HEK293 (cell line): ENCODE measurements at regions not wholly inside any gene's neighbourhood (a gene's known extent, or its start where the extent isn't known, plus 50 kb on each side); places are given as distances from the start of the nearest gene placed in this dataset.

ENCODE experiments used
- CTCF ChIA-PET: fragments of 350-600 bp; formaldehyde crosslinking; extraction: SDS; loops from one replicate; lab custom pipeline; 2021; ENCODE audit warnings: antibody characterized with exemption; lab: Yijun Ruan, JAX
- POLR2A ChIA-PET: fragments of 300-600 bp; formaldehyde crosslinking; extraction: SDS; loops from one replicate; lab custom pipeline; 2020; ENCODE audit warnings: antibody characterized with exemption, inconsistent platforms; lab: Yijun Ruan, JAX
- H3K27ac ChIP-seq: fragments of 200-500 bp; sonication (Bioruptor generic); 2 replicates; pipeline ENCODE4 v1.5.1; 2014; ENCODE audit warnings: low read depth, low read length, control low read depth, inconsistent platforms; ENCODE audit errors: extremely low read depth
- H3K36me3 ChIP-seq, 2 experiments: fragments of 200-500 bp in 1 of 2; sonication (Bioruptor generic) in 1 of 2; 1 replicate in 1 of 2; 2 replicates in 1 of 2; pipeline ENCODE4 v1.5.1; 2014 to 2017; ENCODE audit warnings: inconsistent platforms in 2 of 2, low read length in 2 of 2; ENCODE audit not compliant: control insufficient read depth in 2 of 2, insufficient read depth in 1 of 2
- H3K4me1 ChIP-seq: fragments of 200-500 bp; sonication (Bioruptor generic); 2 replicates; pipeline ENCODE4 v1.5.1; 2014; ENCODE audit warnings: mild to moderate bottlenecking, low read length, inconsistent platforms; ENCODE audit not compliant: control insufficient read depth, insufficient read depth
- H3K4me3 ChIP-seq: 2 replicates; pipeline ENCODE4 v1.5.1; 2011; ENCODE audit warnings: low read depth, mild to moderate bottlenecking, control low read depth, low read length, moderate library complexity
- H3K9me3 ChIP-seq: fragments of 200-500 bp; sonication (Bioruptor generic); 2 replicates; pipeline ENCODE4 v1.5.1; 2014; ENCODE audit warnings: low read depth, low read length, inconsistent platforms; ENCODE audit not compliant: control insufficient read depth, insufficient read depth
- FEZF1 ChIP-seq: fragments of 450-650 bp; formaldehyde crosslinking; IDR thresholded peaks from 2 replicates; pipeline ENCODE4 v1.5.1; 2016; ENCODE audit warnings: missing biosample characterization, missing genetic modification characterization
- GFI1B ChIP-seq: fragments of 450-650 bp; formaldehyde crosslinking; IDR thresholded peaks from 2 replicates; pipeline ENCODE4 v1.5.1; 2016; ENCODE audit warnings: missing biosample characterization, missing genetic modification characterization
- REPIN1 ChIP-seq: fragments of 450-650 bp; formaldehyde crosslinking; IDR thresholded peaks from 2 replicates; pipeline ENCODE4 v1.5.1; 2017; ENCODE audit warnings: missing biosample characterization, missing genetic modification characterization, low read depth
- SETDB1 ChIP-seq: IDR thresholded peaks from one replicate; pipeline ENCODE4 v1.6.1; 2017; ENCODE audit warnings: mild to moderate bottlenecking, low read length, moderate library complexity, mixed read lengths; ENCODE audit not compliant: insufficient read length
- ZFP37 ChIP-seq: fragments of 450-650 bp; formaldehyde crosslinking; IDR thresholded peaks from 2 replicates; pipeline ENCODE4 v1.5.1; 2016; ENCODE audit warnings: missing biosample characterization, missing genetic modification characterization
- ZNF184 ChIP-seq: fragments of 450-650 bp; IDR thresholded peaks from 2 replicates; pipeline ENCODE4 v1.5.1; 2018; ENCODE audit warnings: missing biosample characterization, mild to moderate bottlenecking, missing genetic modification characterization
- ZNF19 ChIP-seq: fragments of 450-650 bp; formaldehyde crosslinking; IDR thresholded peaks from 2 replicates; pipeline ENCODE4; 2016; ENCODE audit warnings: missing biosample characterization, missing genetic modification characterization, low read depth
- ZNF24 ChIP-seq: fragments of 450-650 bp; formaldehyde crosslinking; IDR thresholded peaks from 2 replicates; pipeline ENCODE4 v1.5.1; 2016; ENCODE audit warnings: missing biosample characterization, missing genetic modification characterization
- ZNF335 ChIP-seq: fragments of 450-650 bp; formaldehyde crosslinking; conservative IDR thresholded peaks from 2 replicates; pipeline ENCODE4 v1.5.1; 2016; ENCODE audit warnings: missing biosample characterization, missing genetic modification characterization
- ZNF394 ChIP-seq: fragments of 450-650 bp; formaldehyde crosslinking; IDR thresholded peaks from 2 replicates; pipeline ENCODE4 v1.5.1; 2016; ENCODE audit warnings: missing biosample characterization, missing genetic modification characterization, mild to moderate bottlenecking, moderate library complexity, borderline replicate concordance
- ZNF416 ChIP-seq: fragments of 450-650 bp; formaldehyde crosslinking; IDR thresholded peaks from 2 replicates; pipeline ENCODE4 v1.5.1; 2016; ENCODE audit warnings: missing biosample characterization, missing genetic modification characterization
- ZNF48 ChIP-seq: fragments of 450-650 bp; formaldehyde crosslinking; IDR thresholded peaks from 2 replicates; pipeline ENCODE4 v1.5.1; 2016; ENCODE audit warnings: missing biosample characterization, missing genetic modification characterization
- ZNF529 ChIP-seq: fragments of 450-650 bp; formaldehyde crosslinking; IDR thresholded peaks from 2 replicates; pipeline ENCODE4 v1.5.1; 2017; ENCODE audit warnings: missing genetic modification characterization, missing biosample characterization; ENCODE audit not compliant: insufficient replicate concordance
- ZNF530 ChIP-seq: fragments of 450-650 bp; formaldehyde crosslinking; IDR thresholded peaks from 2 replicates; pipeline ENCODE4 v1.5.1; 2016; ENCODE audit warnings: low read depth, missing biosample characterization, missing genetic modification characterization
- ZNF549 ChIP-seq: fragments of 450-650 bp; IDR thresholded peaks from 2 replicates; pipeline ENCODE4 v1.5.1; 2018; ENCODE audit warnings: missing biosample characterization, missing genetic modification characterization, mild to moderate bottlenecking, inconsistent platforms, moderate library complexity
- ZNF560 ChIP-seq: fragments of 450-650 bp; formaldehyde crosslinking; IDR thresholded peaks from 2 replicates; pipeline ENCODE4 v1.5.1; 2017; ENCODE audit warnings: missing biosample characterization, missing genetic modification characterization, borderline replicate concordance
- ZNF660 ChIP-seq: fragments of 450-650 bp; IDR thresholded peaks from 2 replicates; pipeline ENCODE4 v1.5.1; 2018; ENCODE audit warnings: missing biosample characterization, mild to moderate bottlenecking, missing genetic modification characterization
- TF ChIP-seq, protein P1 (sequence below): fragments of 450-650 bp; formaldehyde crosslinking; IDR thresholded peaks from 2 replicates; pipeline ENCODE4 v1.5.1; 2017; ENCODE audit warnings: missing biosample characterization, missing genetic modification characterization
- TF ChIP-seq, protein P2 (sequence below): sonication (generic); formaldehyde crosslinking; IDR thresholded peaks from 2 replicates; pipeline ENCODE4 v1.8.1; 2022; ENCODE audit warnings: mild to moderate bottlenecking, moderate library complexity, missing genetic modification reagents
- TF ChIP-seq, protein P3 (sequence below): fragments of 450-650 bp; formaldehyde crosslinking; IDR thresholded peaks from 2 replicates; pipeline ENCODE4 v1.5.1; 2016; ENCODE audit warnings: missing biosample characterization, missing genetic modification characterization, low read depth
- TF ChIP-seq, protein P4 (sequence below): fragments of 450-650 bp; formaldehyde crosslinking; IDR thresholded peaks from 2 replicates; pipeline ENCODE4 v1.5.1; 2016; ENCODE audit warnings: missing biosample characterization, missing genetic modification characterization
- TF ChIP-seq, protein P5 (sequence below): fragments of 450-650 bp; formaldehyde crosslinking; IDR thresholded peaks from 2 replicates; pipeline ENCODE4 v1.5.1; 2016; ENCODE audit warnings: missing biosample characterization, missing genetic modification characterization, borderline replicate concordance
- TF ChIP-seq, protein P6 (sequence below): fragments of 450-650 bp; formaldehyde crosslinking; IDR thresholded peaks from 2 replicates; pipeline ENCODE4 v1.5.1; 2016; ENCODE audit warnings: missing biosample characterization, missing genetic modification characterization

DNA sequence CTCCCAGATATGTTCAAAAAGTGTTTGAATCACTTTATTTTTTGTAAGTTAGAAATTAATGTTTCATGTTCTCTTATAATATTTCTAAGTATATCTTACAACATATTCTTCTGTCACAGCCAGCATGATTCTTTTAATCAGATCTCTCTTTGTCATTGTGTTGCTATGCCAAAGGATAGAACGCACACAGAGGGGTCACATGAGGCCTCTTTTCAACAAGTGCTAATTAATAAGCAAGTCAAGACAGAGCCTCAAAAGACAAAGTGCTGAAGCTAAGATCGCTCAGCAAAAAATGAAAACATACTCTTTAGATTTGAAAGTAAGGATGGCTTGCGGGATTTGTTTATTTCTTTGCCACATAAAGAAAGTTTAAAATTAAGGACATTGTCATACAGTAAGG, 508.8 kb upstream of the PTCHD4 start (continued):
- TF ChIP-seq, protein P1, sequence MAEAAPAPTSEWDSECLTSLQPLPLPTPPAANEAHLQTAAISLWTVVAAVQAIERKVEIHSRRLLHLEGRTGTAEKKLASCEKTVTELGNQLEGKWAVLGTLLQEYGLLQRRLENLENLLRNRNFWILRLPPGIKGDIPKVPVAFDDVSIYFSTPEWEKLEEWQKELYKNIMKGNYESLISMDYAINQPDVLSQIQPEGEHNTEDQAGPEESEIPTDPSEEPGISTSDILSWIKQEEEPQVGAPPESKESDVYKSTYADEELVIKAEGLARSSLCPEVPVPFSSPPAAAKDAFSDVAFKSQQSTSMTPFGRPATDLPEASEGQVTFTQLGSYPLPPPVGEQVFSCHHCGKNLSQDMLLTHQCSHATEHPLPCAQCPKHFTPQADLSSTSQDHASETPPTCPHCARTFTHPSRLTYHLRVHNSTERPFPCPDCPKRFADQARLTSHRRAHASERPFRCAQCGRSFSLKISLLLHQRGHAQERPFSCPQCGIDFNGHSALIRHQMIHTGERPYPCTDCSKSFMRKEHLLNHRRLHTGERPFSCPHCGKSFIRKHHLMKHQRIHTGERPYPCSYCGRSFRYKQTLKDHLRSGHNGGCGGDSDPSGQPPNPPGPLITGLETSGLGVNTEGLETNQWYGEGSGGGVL, result no peak
- TF ChIP-seq, all 188 proteins: peak for 0

DNA sequence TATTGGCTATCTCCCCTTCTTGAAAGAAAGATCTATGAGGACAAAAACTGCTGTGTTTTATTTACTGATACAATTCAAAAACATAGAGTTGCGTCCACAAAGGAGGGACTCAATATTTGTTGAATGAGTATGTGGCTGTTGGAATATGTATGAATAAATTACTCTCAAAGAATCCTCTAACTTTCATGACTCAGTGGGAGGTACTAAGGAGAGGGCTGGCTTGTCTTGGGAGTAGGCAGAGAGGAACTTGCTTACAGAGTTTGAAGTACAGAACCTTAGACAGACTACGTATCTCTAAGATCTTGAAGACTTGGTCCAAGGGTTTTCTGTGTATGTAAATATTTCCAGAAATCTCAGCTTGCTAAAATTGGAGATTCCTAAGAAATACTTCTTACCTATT, 504.0 kb upstream of the PTCHD4 start:
- ChIA-PET CTCF (no interaction called here), POLR2A (no interaction called here)
- H3K27ac ChIP-seq, result no peak overlapping the region
- TF ChIP-seq, protein P2, sequence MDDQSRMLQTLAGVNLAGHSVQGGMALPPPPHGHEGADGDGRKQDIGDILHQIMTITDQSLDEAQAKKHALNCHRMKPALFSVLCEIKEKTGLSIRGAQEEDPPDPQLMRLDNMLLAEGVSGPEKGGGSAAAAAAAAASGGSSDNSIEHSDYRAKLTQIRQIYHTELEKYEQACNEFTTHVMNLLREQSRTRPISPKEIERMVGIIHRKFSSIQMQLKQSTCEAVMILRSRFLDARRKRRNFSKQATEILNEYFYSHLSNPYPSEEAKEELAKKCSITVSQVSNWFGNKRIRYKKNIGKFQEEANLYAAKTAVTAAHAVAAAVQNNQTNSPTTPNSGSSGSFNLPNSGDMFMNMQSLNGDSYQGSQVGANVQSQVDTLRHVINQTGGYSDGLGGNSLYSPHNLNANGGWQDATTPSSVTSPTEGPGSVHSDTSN (CRISPR knock-in tag), result no peak
- TF ChIP-seq ZNF184, result no peak
- TF ChIP-seq ZNF394 (tag by site-specific recombination), result no peak
- no peak for TF ChIP-seq ZNF549 (tag by site-specific recombination)
- TF ChIP-seq, protein P3, sequence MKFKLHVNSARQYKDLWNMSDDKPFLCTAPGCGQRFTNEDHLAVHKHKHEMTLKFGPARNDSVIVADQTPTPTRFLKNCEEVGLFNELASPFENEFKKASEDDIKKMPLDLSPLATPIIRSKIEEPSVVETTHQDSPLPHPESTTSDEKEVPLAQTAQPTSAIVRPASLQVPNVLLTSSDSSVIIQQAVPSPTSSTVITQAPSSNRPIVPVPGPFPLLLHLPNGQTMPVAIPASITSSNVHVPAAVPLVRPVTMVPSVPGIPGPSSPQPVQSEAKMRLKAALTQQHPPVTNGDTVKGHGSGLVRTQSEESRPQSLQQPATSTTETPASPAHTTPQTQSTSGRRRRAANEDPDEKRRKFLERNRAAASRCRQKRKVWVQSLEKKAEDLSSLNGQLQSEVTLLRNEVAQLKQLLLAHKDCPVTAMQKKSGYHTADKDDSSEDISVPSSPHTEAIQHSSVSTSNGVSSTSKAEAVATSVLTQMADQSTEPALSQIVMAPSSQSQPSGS (tag by site-specific recombination), result no peak
- TF ChIP-seq FEZF1 (tag by site-specific recombination), result no peak
- no peak for TF ChIP-seq ZNF416 (tag by site-specific recombination)
- no peak for TF ChIP-seq ZFP37
- TF ChIP-seq ZNF335 (tag by site-specific recombination), result no peak
- TF ChIP-seq ZNF529 (tag by site-specific recombination), result no peak
- TF ChIP-seq ZNF19 (tag by site-specific recombination), result no peak
- TF ChIP-seq GFI1B (tag by site-specific recombination), result no peak
- TF ChIP-seq, protein P4, sequence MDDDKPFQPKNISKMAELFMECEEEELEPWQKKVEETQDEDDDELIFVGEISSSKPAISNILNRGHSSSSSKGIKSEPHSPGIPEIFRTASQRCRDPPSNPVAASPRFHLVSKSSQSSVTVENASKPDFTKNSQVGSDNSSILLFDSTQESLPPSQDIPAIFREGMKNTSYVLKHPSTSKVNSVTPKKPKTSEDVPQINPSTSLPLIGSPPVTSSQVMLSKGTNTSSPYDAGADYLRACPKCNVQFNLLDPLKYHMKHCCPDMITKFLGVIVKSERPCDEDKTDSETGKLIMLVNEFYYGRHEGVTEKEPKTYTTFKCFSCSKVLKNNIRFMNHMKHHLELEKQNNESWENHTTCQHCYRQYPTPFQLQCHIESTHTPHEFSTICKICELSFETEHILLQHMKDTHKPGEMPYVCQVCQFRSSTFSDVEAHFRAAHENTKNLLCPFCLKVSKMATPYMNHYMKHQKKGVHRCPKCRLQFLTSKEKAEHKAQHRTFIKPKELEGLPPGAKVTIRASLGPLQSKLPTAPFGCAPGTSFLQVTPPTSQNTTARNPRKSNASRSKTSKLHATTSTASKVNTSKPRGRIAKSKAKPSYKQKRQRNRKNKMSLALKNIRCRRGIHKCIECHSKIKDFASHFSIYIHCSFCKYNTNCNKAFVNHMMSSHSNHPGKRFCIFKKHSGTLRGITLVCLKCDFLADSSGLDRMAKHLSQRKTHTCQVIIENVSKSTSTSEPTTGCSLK (tag by site-specific recombination), result no peak
- no peak for TF ChIP-seq ZNF660 (tag by site-specific recombination)
- TF ChIP-seq ZNF560 (tag by site-specific recombination), result no peak
- no peaks in the 10 kb centered on the region for H3K4me1 ChIP-seq
- H3K4me3 ChIP-seq, result no peak overlapping the region
- no peaks in the 10 kb centered on the region for H3K36me3 ChIP-seq
- H3K9me3 ChIP-seq, result no peaks in the 10 kb centered on the region

DNA sequence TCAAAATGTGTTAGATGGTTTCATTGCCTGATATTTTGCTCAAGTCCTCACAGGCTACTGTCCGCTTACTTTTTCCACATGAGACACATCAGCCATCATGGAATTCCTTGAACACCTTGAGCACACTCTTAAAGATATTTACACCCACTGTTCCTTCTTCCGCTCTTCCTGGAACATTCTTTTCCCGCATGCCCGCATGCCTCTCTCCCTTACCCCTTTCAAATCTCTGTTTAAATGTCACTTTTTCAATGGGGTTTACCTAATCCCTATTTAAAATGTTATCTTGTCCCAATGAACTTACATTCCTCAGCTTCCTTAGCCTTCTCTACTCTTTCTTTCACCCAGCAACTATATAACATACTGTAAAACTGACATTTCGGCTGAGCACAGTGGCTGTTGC, 503.3 kb upstream of the PTCHD4 start:
- ChIA-PET POLR2A (no interaction called here), CTCF (no interaction called here)
- Histone ChIP-seq H3K4me3 (no peak overlapping the region), H3K36me3 (no peaks in the 10 kb centered on the region), H3K9me3 (no peaks in the 10 kb centered on the region), H3K4me1 (no peaks in the 10 kb centered on the region), H3K27ac (no peak overlapping the region)
- TF ChIP-seq, protein P5, sequence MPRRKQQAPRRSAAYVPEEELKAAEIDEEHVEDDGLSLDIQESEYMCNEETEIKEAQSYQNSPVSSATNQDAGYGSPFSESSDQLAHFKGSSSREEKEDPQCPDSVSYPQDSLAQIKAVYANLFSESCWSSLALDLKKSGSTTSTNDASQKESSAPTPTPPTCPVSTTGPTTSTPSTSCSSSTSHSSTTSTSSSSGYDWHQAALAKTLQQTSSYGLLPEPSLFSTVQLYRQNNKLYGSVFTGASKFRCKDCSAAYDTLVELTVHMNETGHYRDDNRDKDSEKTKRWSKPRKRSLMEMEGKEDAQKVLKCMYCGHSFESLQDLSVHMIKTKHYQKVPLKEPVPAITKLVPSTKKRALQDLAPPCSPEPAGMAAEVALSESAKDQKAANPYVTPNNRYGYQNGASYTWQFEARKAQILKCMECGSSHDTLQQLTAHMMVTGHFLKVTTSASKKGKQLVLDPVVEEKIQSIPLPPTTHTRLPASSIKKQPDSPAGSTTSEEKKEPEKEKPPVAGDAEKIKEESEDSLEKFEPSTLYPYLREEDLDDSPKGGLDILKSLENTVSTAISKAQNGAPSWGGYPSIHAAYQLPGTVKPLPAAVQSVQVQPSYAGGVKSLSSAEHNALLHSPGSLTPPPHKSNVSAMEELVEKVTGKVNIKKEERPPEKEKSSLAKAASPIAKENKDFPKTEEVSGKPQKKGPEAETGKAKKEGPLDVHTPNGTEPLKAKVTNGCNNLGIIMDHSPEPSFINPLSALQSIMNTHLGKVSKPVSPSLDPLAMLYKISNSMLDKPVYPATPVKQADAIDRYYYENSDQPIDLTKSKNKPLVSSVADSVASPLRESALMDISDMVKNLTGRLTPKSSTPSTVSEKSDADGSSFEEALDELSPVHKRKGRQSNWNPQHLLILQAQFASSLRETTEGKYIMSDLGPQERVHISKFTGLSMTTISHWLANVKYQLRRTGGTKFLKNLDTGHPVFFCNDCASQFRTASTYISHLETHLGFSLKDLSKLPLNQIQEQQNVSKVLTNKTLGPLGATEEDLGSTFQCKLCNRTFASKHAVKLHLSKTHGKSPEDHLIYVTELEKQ, result no peak
- TF ChIP-seq, protein P6, sequence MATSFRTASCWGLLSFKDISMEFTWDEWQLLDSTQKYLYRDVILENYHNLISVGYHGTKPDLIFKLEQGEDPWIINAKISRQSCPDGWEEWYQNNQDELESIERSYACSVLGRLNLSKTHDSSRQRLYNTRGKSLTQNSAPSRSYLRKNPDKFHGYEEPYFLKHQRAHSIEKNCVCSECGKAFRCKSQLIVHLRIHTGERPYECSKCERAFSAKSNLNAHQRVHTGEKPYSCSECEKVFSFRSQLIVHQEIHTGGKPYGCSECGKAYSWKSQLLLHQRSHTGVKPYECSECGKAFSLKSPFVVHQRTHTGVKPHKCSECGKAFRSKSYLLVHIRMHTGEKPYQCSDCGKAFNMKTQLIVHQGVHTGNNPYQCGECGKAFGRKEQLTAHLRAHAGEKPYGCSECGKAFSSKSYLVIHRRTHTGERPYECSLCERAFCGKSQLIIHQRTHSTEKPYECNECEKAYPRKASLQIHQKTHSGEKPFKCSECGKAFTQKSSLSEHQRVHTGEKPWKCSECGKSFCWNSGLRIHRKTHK (tag by site-specific recombination), result no peak
- TF ChIP-seq ZNF24 (tag by site-specific recombination) (no peak), ZNF530 (tag by site-specific recombination) (no peak), ZNF660 (tag by site-specific recombination) (no peak), SETDB1 (no peak), REPIN1 (no peak), ZNF48 (tag by site-specific recombination) (no peak)
